Ectodermal cell (in vitro differentiated cells): ENCODE measurements at regions not wholly inside any gene's neighbourhood (a gene's known extent, or its start where the extent isn't known, plus 50 kb on each side); places are given as distances from the start of the nearest gene placed in this dataset.

ENCODE experiments used
- H3K27ac ChIP-seq: 2 replicates; pipeline ENCODE4 v1.7.0; 2013; ENCODE audit warnings: mild to moderate bottlenecking, low read depth, low read length; ENCODE audit not compliant: insufficient read depth, poor library complexity, severe bottlenecking
- H3K27me3 ChIP-seq: 2 replicates; pipeline ENCODE4 v1.7.0; 2013; ENCODE audit warnings: mild to moderate bottlenecking, low read length; ENCODE audit not compliant: insufficient read depth, control insufficient read depth, poor library complexity, severe bottlenecking
- H3K36me3 ChIP-seq: one replicate; pipeline ENCODE4 v1.7.0; 2013; ENCODE audit warnings: low read length; ENCODE audit not compliant: control insufficient read depth, insufficient read depth
- H3K4me1 ChIP-seq: one replicate; pipeline ENCODE4 v1.7.0; 2013; ENCODE audit warnings: low read length; ENCODE audit not compliant: control insufficient read depth, insufficient read depth
- H3K4me3 ChIP-seq: 2 replicates; pipeline ENCODE4 v1.7.0; 2013; ENCODE audit warnings: low read depth, low read length, control low read depth; ENCODE audit not compliant: insufficient read depth
- H3K9me3 ChIP-seq: 2 replicates; pipeline ENCODE4 v1.7.0; 2013; ENCODE audit warnings: mild to moderate bottlenecking, low read length, moderate library complexity; ENCODE audit not compliant: control insufficient read depth
- WGBS, 2 experiments: methylation state at CpG; one replicate each; pipeline ENCODE4 v1.1.7; 2013; ENCODE audit warnings: missing lambda C conversion rate in 2 of 2; 5-methylcytosine and 5-hydroxymethylcytosine counted together

GRCh38 chr10:23693501-23693901, 254.6 kb downstream of the OTUD1 start:
- Histone ChIP-seq H3K27ac (no peak overlapping the region), H3K4me1 (peaks cover 8% of the 10 kb centered on the region), H3K4me3 (no peak overlapping the region), H3K9me3 (no peaks in the 10 kb centered on the region), H3K27me3 (peaks cover 92% of the 10 kb centered on the region), H3K36me3 (no peaks in the 10 kb centered on the region)
- 4% methylated on average over 23 of the region's 23 CpGs for WGBS, 2 experiments

GRCh38 chr10:23693925-23694324, 255.1 kb downstream of the OTUD1 start:
- peak overlapping the region; percentile 40 for H3K4me3 ChIP-seq
- 3 to 4% methylated on average over 18 of the region's 18 CpGs for WGBS, 2 experiments
- H3K27ac ChIP-seq = no peak overlapping the region
- peaks cover 8% of the 10 kb centered on the region for H3K4me1 ChIP-seq
- H3K36me3 ChIP-seq = no peaks in the 10 kb centered on the region
- no peaks in the 10 kb centered on the region for H3K9me3 ChIP-seq
- H3K27me3 ChIP-seq = peaks cover 92% of the 10 kb centered on the region

- no peaks in the 10 kb centered on the region for H3K9me3 ChIP-seq
- peak overlapping the region; percentile 40 for H3K4me3 ChIP-seq
- WGBS, 2 experiments = 0% methylated on average over 49 of the region's 49 CpGs
- H3K4me1 ChIP-seq = peaks cover 8% of the 10 kb centered on the region
- no peaks in the 10 kb centered on the region for H3K36me3 ChIP-seq
- no peak overlapping the region for H3K27ac ChIP-seq
- H3K27me3 ChIP-seq = peaks cover 92% of the 10 kb centered on the region
Measured at GRCh38 chr10:23694446-23694920, 255.6 kb downstream of the OTUD1 start.

GRCh38 chr10:23694921-23695824, 256.3 kb downstream of the OTUD1 start:
- H3K4me1 ChIP-seq = peaks cover 8% of the 10 kb centered on the region
- H3K27ac ChIP-seq = no peak overlapping the region
- 2% methylated on average over 63 of the region's 63 CpGs for WGBS, 2 experiments
- H3K9me3 ChIP-seq = no peaks in the 10 kb centered on the region
- H3K27me3 ChIP-seq = peaks cover 87% of the 10 kb centered on the region
- peak overlapping the region; percentile 40 for H3K4me3 ChIP-seq
- no peaks in the 10 kb centered on the region for H3K36me3 ChIP-seq

- H3K27me3 ChIP-seq = peaks cover 81% of the 10 kb centered on the region
Measured at GRCh38 chr10:23695825-23696420, 257.0 kb downstream of the OTUD1 start.

GRCh38 chr10:23696476-23696875, 257.6 kb downstream of the OTUD1 start:
- H3K4me3 ChIP-seq = no peak overlapping the region
- peaks cover 8% of the 10 kb centered on the region for H3K4me1 ChIP-seq
- no peaks in the 10 kb centered on the region for H3K36me3 ChIP-seq
- no peaks in the 10 kb centered on the region for H3K9me3 ChIP-seq
- H3K27me3 ChIP-seq = peaks cover 79% of the 10 kb centered on the region
- H3K27ac ChIP-seq = no peak overlapping the region
- WGBS, 2 experiments = 76% methylated on average over 3 of the region's 3 CpGs

More at GRCh38 chr10:23695825-23696420, 257.0 kb downstream of the OTUD1 start:
- Histone ChIP-seq H3K9me3 (no peaks in the 10 kb centered on the region), H3K36me3 (no peaks in the 10 kb centered on the region), H3K4me3 (peak overlapping the region; percentile 1), H3K27ac (no peak overlapping the region), H3K4me1 (peaks cover 8% of the 10 kb centered on the region)
- WGBS, 2 experiments = 10 to 13% methylated on average over 36 of the region's 36 CpGs

- no peaks in the 10 kb centered on the region for H3K4me1 ChIP-seq
- H3K27ac ChIP-seq = no peak overlapping the region
- H3K27me3 ChIP-seq = peaks cover 19% of the 10 kb centered on the region
- no peaks in the 10 kb centered on the region for H3K36me3 ChIP-seq
- H3K4me3 ChIP-seq = no peak overlapping the region
- 19 to 22% methylated on average over 9 of the region's 9 CpGs for WGBS, 2 experiments
- no peaks in the 10 kb centered on the region for H3K9me3 ChIP-seq
Measured at GRCh38 chr10:23702977-23703414, 264.1 kb downstream of the OTUD1 start.

GRCh38 chr10:23715363-23715762, 276.5 kb downstream of the OTUD1 start:
- no peaks in the 10 kb centered on the region for H3K27me3 ChIP-seq
- no peak overlapping the region for H3K27ac ChIP-seq
- no peaks in the 10 kb centered on the region for H3K36me3 ChIP-seq
- 96 to 97% methylated on average over 1 of the region's 1 CpG for WGBS, 2 experiments
- H3K4me1 ChIP-seq = no peaks in the 10 kb centered on the region
- H3K4me3 ChIP-seq = no peak overlapping the region
- H3K9me3 ChIP-seq = no peaks in the 10 kb centered on the region

GRCh38 chr10:23717913-23718312, 279.0 kb downstream of the OTUD1 start:
- WGBS, 2 experiments = 80 to 100% methylated on average over 1 to 2 of the region's 2 CpGs

GRCh38 chr10:23718946-23719345, 280.1 kb downstream of the OTUD1 start:
- Histone ChIP-seq H3K4me3 (no peak overlapping the region), H3K4me1 (no peaks in the 10 kb centered on the region), H3K27ac (no peak overlapping the region), H3K9me3 (no peaks in the 10 kb centered on the region), H3K36me3 (no peaks in the 10 kb centered on the region), H3K27me3 (no peaks in the 10 kb centered on the region)
- WGBS, 2 experiments = 92 to 93% methylated on average over 3 of the region's 3 CpGs

More at GRCh38 chr10:23717913-23718312, 279.0 kb downstream of the OTUD1 start:
- Histone ChIP-seq H3K27me3 (no peaks in the 10 kb centered on the region), H3K4me1 (no peaks in the 10 kb centered on the region), H3K4me3 (no peak overlapping the region), H3K9me3 (no peaks in the 10 kb centered on the region), H3K36me3 (no peaks in the 10 kb centered on the region), H3K27ac (no peak overlapping the region)
